Cardiac fibroblast (primary cell): ENCODE measurements at regions not wholly inside any gene's neighbourhood (a gene's known extent, or its start where the extent isn't known, plus 50 kb on each side); places are given as distances from the start of the nearest gene placed in this dataset.

Experiments used
- DNase-seq, 2 donors: peaks; one replicate each; pipeline versions ENCODE4 v3.0.0 to v3.0.0-alpha.2; 2010; ENCODE audit warnings: low read depth in 2 of 2
- H3K4me3 ChIP-seq, 2 donors: replicated peaks in 1 of 2; 1 replicate in 1 of 2; 2 replicates in 1 of 2; pipeline ENCODE4 v1.5.1; 2011; ENCODE audit warnings: low read depth in 2 of 2, low read length in 2 of 2, mild to moderate bottlenecking in 2 of 2, moderate library complexity in 1 of 2
- TF ChIP-seq, protein P1 (sequence below): IDR thresholded peaks from one replicate; pipeline ENCODE4 v1.5.1; 2011; ENCODE audit warnings: low read depth, mild to moderate bottlenecking, low read length, inconsistent platforms

DNA sequence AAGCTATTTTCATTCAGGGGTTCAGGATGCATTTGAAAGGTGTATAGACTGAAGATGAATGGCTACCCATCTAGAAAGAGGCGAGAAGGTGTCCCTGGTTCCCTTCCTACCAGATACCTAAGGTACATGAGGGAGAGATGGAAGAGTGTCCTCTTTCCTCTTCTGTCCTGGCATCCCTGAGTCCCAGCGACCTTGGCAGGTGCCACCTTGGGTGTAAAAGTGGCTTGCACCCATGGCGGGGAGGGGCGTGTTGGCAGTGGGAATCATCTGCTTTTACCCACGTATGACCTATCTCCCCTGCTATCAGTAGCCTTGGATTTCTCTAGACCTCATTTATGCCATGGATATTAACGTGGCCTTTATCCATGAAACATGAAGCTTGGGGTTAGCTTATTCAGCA is 1126.1 kb downstream of the KCNT2 start:
- TF ChIP-seq, protein P1, sequence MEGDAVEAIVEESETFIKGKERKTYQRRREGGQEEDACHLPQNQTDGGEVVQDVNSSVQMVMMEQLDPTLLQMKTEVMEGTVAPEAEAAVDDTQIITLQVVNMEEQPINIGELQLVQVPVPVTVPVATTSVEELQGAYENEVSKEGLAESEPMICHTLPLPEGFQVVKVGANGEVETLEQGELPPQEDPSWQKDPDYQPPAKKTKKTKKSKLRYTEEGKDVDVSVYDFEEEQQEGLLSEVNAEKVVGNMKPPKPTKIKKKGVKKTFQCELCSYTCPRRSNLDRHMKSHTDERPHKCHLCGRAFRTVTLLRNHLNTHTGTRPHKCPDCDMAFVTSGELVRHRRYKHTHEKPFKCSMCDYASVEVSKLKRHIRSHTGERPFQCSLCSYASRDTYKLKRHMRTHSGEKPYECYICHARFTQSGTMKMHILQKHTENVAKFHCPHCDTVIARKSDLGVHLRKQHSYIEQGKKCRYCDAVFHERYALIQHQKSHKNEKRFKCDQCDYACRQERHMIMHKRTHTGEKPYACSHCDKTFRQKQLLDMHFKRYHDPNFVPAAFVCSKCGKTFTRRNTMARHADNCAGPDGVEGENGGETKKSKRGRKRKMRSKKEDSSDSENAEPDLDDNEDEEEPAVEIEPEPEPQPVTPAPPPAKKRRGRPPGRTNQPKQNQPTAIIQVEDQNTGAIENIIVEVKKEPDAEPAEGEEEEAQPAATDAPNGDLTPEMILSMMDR, result no peak
- H3K4me3 ChIP-seq, result no peak overlapping the region
- no peak for DNase-seq

DNA sequence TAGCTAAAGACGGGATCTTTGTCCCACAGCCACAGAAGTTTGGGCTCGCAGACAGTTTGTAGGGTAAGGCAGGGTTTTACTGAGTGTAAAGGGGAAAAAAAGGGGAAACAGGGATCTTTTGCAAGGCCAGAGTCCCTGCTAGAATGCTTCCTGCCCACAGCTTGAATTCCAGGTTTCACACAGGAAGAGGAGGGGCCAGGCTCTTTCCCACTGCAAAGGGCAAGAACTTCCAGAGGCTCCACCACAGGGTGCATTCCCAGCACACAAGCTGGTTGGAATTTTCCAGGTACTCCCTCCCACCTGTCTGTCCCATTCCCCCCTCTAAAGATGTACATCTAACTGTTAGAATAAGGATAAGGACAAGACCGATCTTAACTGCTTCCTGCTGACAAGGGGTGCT is 1126.9 kb downstream of the KCNT2 start:
- TF ChIP-seq, protein P1, result no peak
- no peak overlapping the region for H3K4me3 ChIP-seq
- DNase-seq, result no peak

DNA sequence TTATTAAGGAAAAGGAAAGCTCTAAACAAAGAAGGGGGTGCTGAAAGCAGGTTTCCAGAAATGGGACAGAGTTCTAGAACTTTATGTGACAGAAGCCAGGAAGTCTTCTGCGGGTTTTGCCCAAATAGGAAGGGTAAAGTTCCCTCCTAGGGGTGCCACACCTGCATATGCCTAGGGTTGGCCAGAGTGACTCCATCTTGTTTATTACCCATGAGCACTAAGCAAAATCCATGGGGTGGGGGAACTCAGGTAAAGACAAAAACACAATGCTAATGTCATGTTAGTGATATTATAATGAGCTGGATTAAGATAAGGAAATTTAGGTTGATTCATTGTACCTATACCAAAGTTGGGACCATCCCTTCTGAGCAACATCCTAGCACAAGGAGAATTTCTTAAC is 1132.7 kb downstream of the KCNT2 start:
- H3K4me3 ChIP-seq, result no peak overlapping the region
- no peak for DNase-seq
- TF ChIP-seq, protein P1, result no peak

DNA sequence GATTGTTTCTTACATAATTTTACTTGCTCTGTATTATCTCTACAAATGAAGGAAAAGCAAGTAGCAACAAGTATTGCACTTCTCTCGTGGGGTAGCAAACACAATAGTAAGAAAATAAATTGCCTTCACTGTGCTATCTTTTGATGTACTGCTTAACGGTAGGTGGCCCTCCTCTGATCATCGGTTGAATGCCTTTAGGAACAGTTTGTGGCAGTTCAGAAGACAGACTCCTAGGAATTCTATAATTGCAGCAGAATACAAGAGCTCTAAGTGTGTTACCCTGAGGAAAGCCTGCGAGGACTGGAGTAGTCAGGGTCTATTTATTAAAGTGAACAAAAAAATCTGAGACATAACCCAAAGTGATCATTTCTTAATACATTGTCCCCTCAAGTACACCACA is 1135.9 kb downstream of the KCNT2 start:
- TF ChIP-seq, protein P1, result no peak
- DNase-seq, result no peak
- no peak overlapping the region for H3K4me3 ChIP-seq

DNA sequence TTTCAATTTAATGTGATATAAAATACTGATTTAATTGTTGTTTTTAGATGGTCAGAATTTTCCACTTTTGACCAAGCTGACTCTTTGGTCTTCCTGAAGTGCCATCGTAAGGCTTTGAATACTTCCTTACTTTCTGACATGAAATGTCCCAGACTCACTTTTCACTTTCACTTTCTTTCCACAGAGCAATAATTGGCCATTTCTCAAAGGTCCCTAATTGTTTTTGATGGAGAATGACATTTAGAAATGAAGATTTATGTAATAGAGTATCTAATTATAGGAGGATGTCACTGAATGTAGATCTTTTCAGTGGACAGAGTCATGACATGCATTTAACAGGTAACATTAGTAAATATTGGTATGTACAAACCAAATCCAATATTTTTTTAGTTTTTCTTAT is 1141.6 kb downstream of the KCNT2 start:
- DNase-seq, result no peak
- TF ChIP-seq, protein P1, result no peak
- H3K4me3 ChIP-seq, result no peak overlapping the region

DNA sequence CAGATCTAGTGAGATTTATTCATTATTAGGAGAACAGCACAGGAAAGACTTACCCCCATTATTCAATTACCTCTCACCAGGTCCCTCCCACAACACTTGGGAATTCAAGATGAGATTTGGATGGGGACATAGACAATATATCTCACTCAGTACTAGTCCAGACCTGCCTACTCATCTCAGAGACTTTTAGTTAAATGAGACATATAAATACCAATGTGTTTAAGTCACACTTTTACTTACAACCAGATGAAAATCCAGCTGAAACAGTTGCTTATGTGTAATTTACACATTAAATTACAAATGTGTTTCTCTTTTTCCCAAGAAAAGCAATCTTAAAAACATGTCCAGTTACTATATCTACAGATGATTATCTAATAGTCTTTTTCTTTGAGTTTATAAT is 1145.6 kb downstream of the KCNT2 start:
- no peak overlapping the region for H3K4me3 ChIP-seq
- no peak for DNase-seq
- TF ChIP-seq, protein P1, result no peak

DNA sequence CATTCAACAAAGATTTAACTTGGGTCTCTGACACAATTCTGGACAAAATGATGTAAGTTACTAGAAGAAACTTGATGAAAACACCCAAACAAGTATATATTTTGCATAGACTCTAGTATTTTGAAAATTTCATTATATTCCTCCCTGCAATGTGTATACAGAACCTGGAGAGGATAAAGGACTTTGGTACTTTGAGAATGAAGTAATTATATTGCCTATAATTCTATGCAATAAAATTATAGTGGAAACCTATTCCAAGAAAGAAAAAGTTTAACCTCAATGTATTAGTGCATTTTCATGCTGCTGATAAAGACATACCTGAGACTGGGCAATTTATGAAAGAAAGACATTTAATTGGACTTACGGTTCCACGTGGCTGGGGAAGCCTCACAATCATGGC is 1146.1 kb downstream of the KCNT2 start:
- DNase-seq, result no peak
- H3K4me3 ChIP-seq, result no peak overlapping the region
- TF ChIP-seq, protein P1, result no peak
